H1 (cell line): ENCODE measurements at regions not wholly inside any gene's neighbourhood (a gene's known extent, or its start where the extent isn't known, plus 50 kb on each side); places are given as distances from the start of the nearest gene placed in this dataset.

Experiments
- CTCF ChIA-PET: fragments of 300-600 bp; sonication (Branson Sonifier 250); formaldehyde crosslinking; loops from one replicate; lab custom pipeline; 2021; ENCODE audit not compliant: partially characterized antibody; lab: Charles Lee
- POLR2A ChIA-PET: fragments of 300-600 bp; sonication (Branson Sonifier 250); formaldehyde crosslinking; loops from one replicate; lab custom pipeline; 2021; ENCODE audit warnings: inconsistent platforms; ENCODE audit not compliant: partially characterized antibody; lab: Charles Lee
- DNase-seq, 2 experiments: peaks; one replicate each; pipeline versions ENCODE4 v3.0.0 to v3.0.0-alpha.2; 2010 to 2022; ENCODE audit warnings: low spot score in 2 of 2, low read depth in 1 of 2, mixed read lengths in 1 of 2
- FAIRE-seq: peaks from 2 replicates; lab custom pipeline; 2011; peaks lifted over from hg19 to GRCh38; lab: Jason Lieb, UNC
- H2AFZ ChIP-seq: 2 replicates; pipeline ENCODE4 v1.8.1; 2012; ENCODE audit warnings: low read length, inconsistent platforms
- H2AK5ac ChIP-seq: 2 replicates; pipeline ENCODE4 v1.6.1; 2013; ENCODE audit warnings: low read depth, low read length
- H2BK120ac ChIP-seq: replicated peaks from 2 replicates; pipeline ENCODE3; 2013; ENCODE audit warnings: low read depth, low read length, inconsistent platforms
- H2BK12ac ChIP-seq: 2 replicates; pipeline ENCODE4 v1.6.1; 2013; ENCODE audit warnings: low read depth, low read length
- H2BK15ac ChIP-seq: 2 replicates; pipeline ENCODE4 v1.6.1; 2013; ENCODE audit warnings: low read length
- H2BK20ac ChIP-seq: 2 replicates; pipeline ENCODE4 v1.6.1; 2013; ENCODE audit warnings: low read length
- H2BK5ac ChIP-seq: 2 replicates; pipeline ENCODE4 v1.6.1; 2013; ENCODE audit warnings: low read depth, low read length
- H3K14ac ChIP-seq: 2 replicates; pipeline ENCODE4 v1.6.1; 2013; ENCODE audit warnings: inconsistent platforms; ENCODE audit not compliant: insufficient read length
- H3K18ac ChIP-seq: 2 replicates; pipeline ENCODE4 v1.6.1; 2013; ENCODE audit warnings: low read length; ENCODE audit errors: extremely low read depth
- H3K23ac ChIP-seq: 2 replicates; pipeline ENCODE4 v1.6.1; 2013; ENCODE audit warnings: inconsistent platforms; ENCODE audit not compliant: insufficient read length
- H3K23me2 ChIP-seq: 2 replicates; pipeline ENCODE4 v1.6.1; 2013; ENCODE audit warnings: low read depth, low read length
- H3K27ac ChIP-seq: 2 replicates; pipeline ENCODE4 v1.6.1; 2011; ENCODE audit warnings: low read depth, low read length, inconsistent platforms
- H3K27me3 ChIP-seq, 4 experiments: replicated peaks in 1 of 4; 1 replicate in 1 of 4; 2 replicates in 3 of 4; pipeline versions ENCODE4 v1.6.1 to v1.8.1; 2011 to 2013; ENCODE audit warnings: low read length in 3 of 4, mild to moderate bottlenecking in 3 of 4, inconsistent platforms in 2 of 4, mixed read lengths in 2 of 4, moderate library complexity in 1 of 4; ENCODE audit not compliant: control insufficient read depth in 3 of 4, insufficient read depth in 3 of 4; ENCODE audit errors: extremely low read depth in 1 of 4
- H3K36me3 ChIP-seq, 4 experiments: 2 replicates each; pipeline versions ENCODE4 v1.6.1 to v1.8.1; 2011 to 2013; ENCODE audit warnings: mild to moderate bottlenecking in 4 of 4, low read length in 3 of 4, moderate library complexity in 2 of 4, control low read depth in 1 of 4, inconsistent platforms in 1 of 4; ENCODE audit not compliant: insufficient read depth in 4 of 4, control insufficient read depth in 2 of 4
- H3K4ac ChIP-seq: replicated peaks from 2 replicates; pipeline ENCODE3; 2013; ENCODE audit warnings: low read length, low read depth, mixed read lengths, inconsistent platforms; ENCODE audit not compliant: insufficient read length
- H3K4me1 ChIP-seq, 4 experiments: replicated peaks in 1 of 4; 1 replicate in 1 of 4; 2 replicates in 3 of 4; pipeline versions ENCODE4 v1.6.1 to v1.8.1; 2011 to 2013; ENCODE audit warnings: low read length in 3 of 4, inconsistent platforms in 2 of 4, mixed read lengths in 1 of 4; ENCODE audit not compliant: insufficient read depth in 4 of 4, control insufficient read depth in 3 of 4
- H3K4me2 ChIP-seq, 2 experiments: 2 replicates each; pipeline versions ENCODE4 v1.6.1 to v1.8.1; 2011 to 2013; ENCODE audit warnings: low read depth in 2 of 2, low read length in 2 of 2, control low read depth in 1 of 2, inconsistent platforms in 1 of 2, mild to moderate bottlenecking in 1 of 2; ENCODE audit not compliant: insufficient read depth in 1 of 2
- H3K4me3 ChIP-seq, 4 experiments: fragments of 200-600, 300-600 bp in 1 of 4; sonication (generic), shearing (Covaris generic), sonication (Bioruptor Twin) in 1 of 4; 2 replicates each; pipeline versions ENCODE4 v1.5.1 to v1.8.1; 2011 to 2016; ENCODE audit warnings: low read length in 4 of 4, low read depth in 3 of 4, control low read depth in 2 of 4, inconsistent platforms in 2 of 4, mild to moderate bottlenecking in 2 of 4, mixed read lengths in 1 of 4, moderate library complexity in 1 of 4; ENCODE audit not compliant: insufficient read depth in 2 of 4; ENCODE audit errors: extremely low read depth in 1 of 4
- H3K56ac ChIP-seq: replicated peaks from 2 replicates; pipeline ENCODE3; 2013; ENCODE audit warnings: low read depth, mild to moderate bottlenecking, mixed read lengths, low read length, inconsistent platforms; ENCODE audit not compliant: insufficient read length
- H3K79me1 ChIP-seq: 2 replicates; pipeline ENCODE4 v1.6.1; 2013; ENCODE audit warnings: low read depth, low read length, control low read depth
- H3K79me2 ChIP-seq, 2 experiments: 2 replicates each; pipeline versions ENCODE4 v1.6.1 to v1.8.1; 2012 to 2013; ENCODE audit warnings: low read length in 2 of 2, mild to moderate bottlenecking in 2 of 2, inconsistent platforms in 1 of 2; ENCODE audit not compliant: insufficient read depth in 2 of 2, control insufficient read depth in 1 of 2
- H3K9ac ChIP-seq, 4 experiments: replicated peaks in 1 of 4; 1 replicate in 1 of 4; 2 replicates in 3 of 4; pipeline versions ENCODE4 v1.6.1 to v1.8.1; 2011 to 2013; ENCODE audit warnings: low read depth in 3 of 4, low read length in 3 of 4, control low read depth in 2 of 4, mild to moderate bottlenecking in 2 of 4, moderate library complexity in 2 of 4, inconsistent platforms in 1 of 4; ENCODE audit errors: extremely low read depth in 1 of 4
- H3K9me3 ChIP-seq, 2 experiments: 2 replicates each; pipeline versions ENCODE4 v1.6.1 to v1.8.1; 2012 to 2013; ENCODE audit warnings: mild to moderate bottlenecking in 2 of 2, moderate library complexity in 2 of 2, control low read depth in 1 of 2, inconsistent platforms in 1 of 2, low read depth in 1 of 2, low read length in 1 of 2, mixed read lengths in 1 of 2; ENCODE audit not compliant: insufficient read depth in 2 of 2
- H4K20me1 ChIP-seq, 2 experiments: replicated peaks in 1 of 2; 2 replicates each; pipeline versions ENCODE3 to v1.8.1; 2011 to 2013; ENCODE audit warnings: inconsistent platforms in 2 of 2, low read length in 2 of 2, mild to moderate bottlenecking in 1 of 2; ENCODE audit not compliant: insufficient read depth in 2 of 2, control insufficient read depth in 1 of 2
- H4K5ac ChIP-seq: 2 replicates; pipeline ENCODE4 v1.6.1; 2013; ENCODE audit warnings: low read length, low read depth, mixed read lengths, inconsistent platforms; ENCODE audit not compliant: insufficient read length
- H4K8ac ChIP-seq: 2 replicates; pipeline ENCODE4 v1.8.0; 2013; ENCODE audit warnings: mild to moderate bottlenecking, moderate library complexity, low read length, inconsistent platforms; ENCODE audit not compliant: insufficient read depth; ENCODE audit errors: extremely low read depth
- H4K91ac ChIP-seq: replicated peaks from 2 replicates; pipeline ENCODE3; 2013; ENCODE audit warnings: low read length, mixed read lengths, inconsistent platforms; ENCODE audit not compliant: insufficient read length
- BRCA1 ChIP-seq: IDR thresholded peaks from 2 replicates; pipeline ENCODE4 v1.6.1; 2012; ENCODE audit warnings: low read depth, low read length, improper control_type of control experiment
- GTF2F1 ChIP-seq: IDR thresholded peaks from 2 replicates; pipeline ENCODE4 v1.6.1; 2012; ENCODE audit warnings: low read depth, low read length, improper control_type of control experiment, borderline replicate concordance
- JUND ChIP-seq: IDR thresholded peaks from 2 replicates; pipeline ENCODE4 v1.6.1; 2011; ENCODE audit warnings: mild to moderate bottlenecking, improper control_type of control experiment, low read length
- RNF2 ChIP-seq: fragments of 200-900, 300-1000 bp; sonication (generic); IDR thresholded peaks from 2 replicates; pipeline ENCODE4 v1.7.1; 2016; ENCODE audit warnings: borderline replicate concordance, low read depth, mild to moderate bottlenecking, antibody characterized with exemption, low read length; ENCODE audit not compliant: poor library complexity, severe bottlenecking; ENCODE audit errors: missing control alignments
- SP2 ChIP-seq: IDR thresholded peaks from 2 replicates; pipeline ENCODE4 v1.6.1; 2012; ENCODE audit warnings: mild to moderate bottlenecking, low read length, inconsistent platforms
- SUZ12 ChIP-seq: fragments of 200-600 bp; sonication (generic); IDR thresholded peaks from 2 replicates; pipeline ENCODE4 v1.6.1; 2012; ENCODE audit warnings: mild to moderate bottlenecking, inconsistent platforms, low read length, moderate library complexity, mixed read lengths
- YY1 ChIP-seq: IDR thresholded peaks from 2 replicates; pipeline ENCODE4 v1.6.1; 2011; ENCODE audit warnings: low read depth, mild to moderate bottlenecking, low read length
- WGBS, 2 experiments: shearing (Covaris generic) in 1 of 2; methylation state at CpG; one replicate each; pipeline versions ENCODE4 v1.1.6 to v1.1.7; 2013 to 2015; ENCODE audit warnings: low lambda C conversion rate in 2 of 2, mixed read lengths in 2 of 2, inconsistent platforms in 1 of 2, low coverage in 1 of 2, missing lambda C conversion rate in 1 of 2; ENCODE audit not compliant: insufficient replicate concordance in 2 of 2, insufficient coverage in 1 of 2, insufficient read length in 1 of 2; ENCODE audit errors: extremely low coverage in 1 of 2, missing lambda C conversion rate in 1 of 2; 5-methylcytosine and 5-hydroxymethylcytosine counted together
- TF ChIP-seq, protein P1 (sequence below): IDR thresholded peaks from 2 replicates; pipeline ENCODE4 v1.6.1; 2011; ENCODE audit warnings: low read length, improper control_type of control experiment
- TF ChIP-seq, protein P2 (sequence below), 3 experiments: IDR thresholded peaks; 1 replicate in 2 of 3; 2 replicates in 1 of 3; pipeline versions ENCODE4 v1.5.1 to v1.6.1; 2011; ENCODE audit warnings: low read length in 3 of 3, mild to moderate bottlenecking in 3 of 3, inconsistent platforms in 2 of 3, low read depth in 1 of 3, moderate library complexity in 1 of 3; ENCODE audit not compliant: insufficient read depth in 1 of 3; ENCODE audit errors: control extremely low read depth in 1 of 3

- Histone ChIP-seq H2AK5ac (no peak overlapping the region), H3K9me3 (no peaks in the 10 kb centered on the region), H3K36me3 (no peaks in the 10 kb centered on the region), H3K79me2 (no peaks in the 10 kb centered on the region), H3K56ac (no peak overlapping the region), H2AFZ (no peak overlapping the region), H2BK5ac (no peak overlapping the region), H4K20me1 (no peaks in the 10 kb centered on the region), H2BK120ac (no peak overlapping the region), H4K5ac (no peak overlapping the region), H3K23ac (no peak overlapping the region), H3K79me1 (no peaks in the 10 kb centered on the region; the same call in 1 of the 2 replicates), H3K23me2 (no peaks in the 10 kb centered on the region), H3K4ac (no peak overlapping the region), H2BK15ac (no peak overlapping the region), H2BK12ac (no peak overlapping the region), H3K14ac (no peak overlapping the region), H3K4me1 (no peaks in the 10 kb centered on the region), H3K4me2 (no peak overlapping the region), H3K9ac (no peak overlapping the region), H4K8ac (peak overlapping the region; percentile 57; the same call in 1 of the 2 replicates), H4K91ac (no peak overlapping the region), H3K4me3 (no peak overlapping the region), H2BK20ac (no peak overlapping the region), H3K18ac (no peak overlapping the region), H3K27me3 (no peaks in the 10 kb centered on the region), H3K27ac (no peak overlapping the region)
- peak in 1 of 2 experiments; percentile 41 for DNase-seq
- CTCF ChIA-PET: interaction anchor here (1.0 to 3.0 kb wide), 2 partner anchors 18 to 67 kb away, joined by 3 to 10 read pairs; no protein-coding TSS in a partner anchor
- FAIRE-seq: no peak
- 84% methylated on average over 19 of the region's 20 CpGs; no CpG with 5 or more reads in 1 of the 2 experiments for WGBS, 2 experiments
- POLR2A ChIA-PET: no interaction called here
- TF ChIP-seq RNF2 (no peak), GTF2F1 (no peak), BRCA1 (no peak), SUZ12 (no peak), JUND (no peak), YY1 (no peak), SP2 (no peak)
- TF ChIP-seq, protein P1, sequence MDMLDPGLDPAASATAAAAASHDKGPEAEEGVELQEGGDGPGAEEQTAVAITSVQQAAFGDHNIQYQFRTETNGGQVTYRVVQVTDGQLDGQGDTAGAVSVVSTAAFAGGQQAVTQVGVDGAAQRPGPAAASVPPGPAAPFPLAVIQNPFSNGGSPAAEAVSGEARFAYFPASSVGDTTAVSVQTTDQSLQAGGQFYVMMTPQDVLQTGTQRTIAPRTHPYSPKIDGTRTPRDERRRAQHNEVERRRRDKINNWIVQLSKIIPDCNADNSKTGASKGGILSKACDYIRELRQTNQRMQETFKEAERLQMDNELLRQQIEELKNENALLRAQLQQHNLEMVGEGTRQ: no peak
- TF ChIP-seq, protein P2, sequence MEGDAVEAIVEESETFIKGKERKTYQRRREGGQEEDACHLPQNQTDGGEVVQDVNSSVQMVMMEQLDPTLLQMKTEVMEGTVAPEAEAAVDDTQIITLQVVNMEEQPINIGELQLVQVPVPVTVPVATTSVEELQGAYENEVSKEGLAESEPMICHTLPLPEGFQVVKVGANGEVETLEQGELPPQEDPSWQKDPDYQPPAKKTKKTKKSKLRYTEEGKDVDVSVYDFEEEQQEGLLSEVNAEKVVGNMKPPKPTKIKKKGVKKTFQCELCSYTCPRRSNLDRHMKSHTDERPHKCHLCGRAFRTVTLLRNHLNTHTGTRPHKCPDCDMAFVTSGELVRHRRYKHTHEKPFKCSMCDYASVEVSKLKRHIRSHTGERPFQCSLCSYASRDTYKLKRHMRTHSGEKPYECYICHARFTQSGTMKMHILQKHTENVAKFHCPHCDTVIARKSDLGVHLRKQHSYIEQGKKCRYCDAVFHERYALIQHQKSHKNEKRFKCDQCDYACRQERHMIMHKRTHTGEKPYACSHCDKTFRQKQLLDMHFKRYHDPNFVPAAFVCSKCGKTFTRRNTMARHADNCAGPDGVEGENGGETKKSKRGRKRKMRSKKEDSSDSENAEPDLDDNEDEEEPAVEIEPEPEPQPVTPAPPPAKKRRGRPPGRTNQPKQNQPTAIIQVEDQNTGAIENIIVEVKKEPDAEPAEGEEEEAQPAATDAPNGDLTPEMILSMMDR (IDR thresholded peaks at IDR 0.05; ENCODE audit: control extremely low read depth in 1 of 3, insufficient read depth in 1 of 3, low read depth in 1 of 3, low read length in 3 of 3): no peak
Observed at GRCh38 chr2:10501980-10502802, 54.1 kb upstream of the ODC1 start.
